Neural progenitor cell (in vitro differentiated cells): ENCODE measurements at regions not wholly inside any gene's neighbourhood (a gene's known extent, or its start where the extent isn't known, plus 50 kb on each side); places are given as distances from the start of the nearest gene placed in this dataset.

ENCODE experiments used
- CTCF ChIP-seq: fragments of 200-600 bp; sonication (generic); IDR thresholded peaks from 2 replicates; pipeline ENCODE4 v1.5.1; 2017; ENCODE audit warnings: antibody characterized with exemption, mild to moderate bottlenecking
- EZH2 ChIP-seq: fragments of 200-600 bp; sonication (generic); IDR thresholded peaks from 2 replicates; pipeline ENCODE4 v1.6.1; 2017; ENCODE audit warnings: antibody characterized with exemption, mild to moderate bottlenecking, moderate library complexity
- EZH2phosphoT487 ChIP-seq: fragments of 200-600 bp; sonication (generic); IDR thresholded peaks from 2 replicates; pipeline ENCODE4 v1.6.1; 2017; ENCODE audit warnings: antibody characterized with exemption

GRCh38 chr22:47996446-47996857, 1234.0 kb downstream of the TBC1D22A start:
- TF ChIP-seq CTCF (no peak), EZH2 (no peak), EZH2phosphoT487 (no peak)
